ENCODE measurements at regions not wholly inside any gene's neighbourhood (a gene's known extent, or its start where the extent isn't known, plus 50 kb on each side); places are given as distances from the start of the nearest gene placed in this dataset.
"Not testable (repeated sequence)": the region's sequence is repeated elsewhere in the genome, so short reads cannot be mapped to it uniquely, and the experiment has no call there.

DNA sequence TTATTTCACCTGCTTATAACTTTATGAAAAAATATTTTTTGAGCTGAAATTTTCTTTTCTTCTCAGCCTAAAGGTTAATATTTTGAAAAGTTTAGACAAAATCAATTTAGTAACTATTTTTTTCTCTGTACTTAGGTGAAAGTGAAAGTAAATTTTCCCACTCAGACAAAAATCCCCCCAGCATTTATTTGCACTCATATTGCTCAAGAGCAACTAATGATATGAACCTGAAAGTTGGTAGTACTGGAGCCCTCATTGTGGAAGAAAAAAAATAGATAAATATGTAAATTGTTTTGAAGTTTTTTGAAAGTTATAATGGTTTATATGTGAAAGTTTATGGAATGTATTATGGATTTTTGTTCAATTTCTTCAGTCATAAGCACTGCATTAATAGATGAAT is 1005.9 kb upstream of the ATXN7L3B start:
- intact Hi-C loops (cut with DNase I): no loop called here
- H3K9me3 ChIP-seq: no peaks in the 10 kb centered on the region
- no peak overlapping the region for H3K4me3 ChIP-seq
- no peak for ATAC-seq
- H3K27me3 ChIP-seq: no peaks in the 10 kb centered on the region
- TF ChIP-seq, protein P1, sequence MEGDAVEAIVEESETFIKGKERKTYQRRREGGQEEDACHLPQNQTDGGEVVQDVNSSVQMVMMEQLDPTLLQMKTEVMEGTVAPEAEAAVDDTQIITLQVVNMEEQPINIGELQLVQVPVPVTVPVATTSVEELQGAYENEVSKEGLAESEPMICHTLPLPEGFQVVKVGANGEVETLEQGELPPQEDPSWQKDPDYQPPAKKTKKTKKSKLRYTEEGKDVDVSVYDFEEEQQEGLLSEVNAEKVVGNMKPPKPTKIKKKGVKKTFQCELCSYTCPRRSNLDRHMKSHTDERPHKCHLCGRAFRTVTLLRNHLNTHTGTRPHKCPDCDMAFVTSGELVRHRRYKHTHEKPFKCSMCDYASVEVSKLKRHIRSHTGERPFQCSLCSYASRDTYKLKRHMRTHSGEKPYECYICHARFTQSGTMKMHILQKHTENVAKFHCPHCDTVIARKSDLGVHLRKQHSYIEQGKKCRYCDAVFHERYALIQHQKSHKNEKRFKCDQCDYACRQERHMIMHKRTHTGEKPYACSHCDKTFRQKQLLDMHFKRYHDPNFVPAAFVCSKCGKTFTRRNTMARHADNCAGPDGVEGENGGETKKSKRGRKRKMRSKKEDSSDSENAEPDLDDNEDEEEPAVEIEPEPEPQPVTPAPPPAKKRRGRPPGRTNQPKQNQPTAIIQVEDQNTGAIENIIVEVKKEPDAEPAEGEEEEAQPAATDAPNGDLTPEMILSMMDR (IDR thresholded peaks at IDR 0.05): no peak
- H3K36me3 ChIP-seq: no peaks in the 10 kb centered on the region
- H3K4me1 ChIP-seq: no peaks in the 10 kb centered on the region
- H3K27ac ChIP-seq: no peak overlapping the region
- no peak for DNase-seq

DNA sequence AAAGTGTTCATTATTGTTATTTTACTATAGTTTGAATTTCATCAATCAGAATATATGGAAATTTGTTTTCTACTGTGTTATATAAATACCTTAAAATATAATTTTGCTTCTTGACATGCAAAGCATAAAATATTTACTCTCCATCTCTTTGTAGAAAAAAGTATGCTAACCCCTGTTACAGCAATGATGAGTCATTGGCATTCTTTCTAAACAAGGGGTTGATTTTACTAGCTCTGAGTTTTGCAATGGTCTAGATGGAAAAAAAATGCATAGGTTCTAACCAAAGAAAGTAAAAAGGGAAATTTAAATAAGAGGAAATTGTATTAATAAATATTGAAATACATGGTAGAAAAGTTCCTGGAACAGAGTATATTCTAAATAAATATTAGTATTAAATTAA is 990.2 kb upstream of the ATXN7L3B start:
- intact Hi-C loops (cut with DNase I): no loop called here
- Histone ChIP-seq H3K4me3 (no peak overlapping the region), H3K9me3 (no peaks in the 10 kb centered on the region), H3K36me3 (no peaks in the 10 kb centered on the region), H3K4me1 (no peaks in the 10 kb centered on the region), H3K27ac (no peak overlapping the region), H3K27me3 (no peaks in the 10 kb centered on the region)
- ATAC-seq (no peak), DNase-seq (no peak)
- TF ChIP-seq, protein P1 (IDR thresholded peaks at IDR 0.05): no peak

DNA sequence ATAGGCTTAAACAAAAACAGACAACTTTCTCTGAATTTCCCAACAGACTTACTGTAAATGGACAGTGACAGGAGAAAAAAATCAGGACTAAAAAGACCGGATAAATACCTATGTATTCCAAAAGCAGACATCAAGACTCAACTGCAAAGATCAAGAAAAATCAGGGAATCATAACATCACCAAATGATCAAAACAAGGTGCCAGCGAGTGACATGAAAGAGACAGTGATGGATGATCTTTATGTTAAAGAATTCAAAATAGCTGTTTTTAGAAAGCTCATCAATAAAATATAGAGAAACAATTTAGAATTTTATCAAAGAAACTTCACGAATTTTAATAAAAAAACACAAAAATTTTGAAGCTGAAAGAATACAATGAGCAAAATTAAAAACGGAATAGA is 952.5 kb upstream of the ATXN7L3B start:
- intact Hi-C loops (cut with DNase I): no loop called here
- Histone ChIP-seq H3K4me3 (no peak overlapping the region), H3K4me1 (no peaks in the 10 kb centered on the region), H3K9me3 (no peaks in the 10 kb centered on the region), H3K27me3 (no peaks in the 10 kb centered on the region), H3K36me3 (no peaks in the 10 kb centered on the region), H3K27ac (no peak overlapping the region)
- ATAC-seq (no peak), DNase-seq (no peak)
- TF ChIP-seq, protein P1 (IDR thresholded peaks at IDR 0.05): no peak

DNA sequence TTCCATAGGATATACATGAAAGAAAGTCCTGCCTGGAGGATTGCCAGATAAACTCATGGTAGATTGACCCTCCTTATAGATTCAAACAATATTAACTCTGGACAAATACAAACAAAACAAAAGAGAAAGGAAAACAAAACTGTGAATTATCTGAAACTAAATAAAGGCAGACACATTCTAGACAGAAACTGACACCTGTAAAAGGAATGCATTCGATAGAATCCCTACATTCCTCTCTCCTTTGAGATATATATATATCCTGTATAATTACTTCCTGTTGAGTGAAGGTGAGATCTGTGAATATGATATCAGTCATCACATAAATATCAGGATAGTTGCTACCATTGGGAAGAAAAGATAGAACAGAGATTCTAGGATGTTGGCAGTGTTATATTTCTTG is 948.4 kb upstream of the ATXN7L3B start:
- no peak for DNase-seq
- no peak for ATAC-seq
- Histone ChIP-seq H3K36me3 (no peaks in the 10 kb centered on the region), H3K4me3 (no peak overlapping the region), H3K27me3 (no peaks in the 10 kb centered on the region), H3K27ac (no peak overlapping the region), H3K9me3 (no peaks in the 10 kb centered on the region), H3K4me1 (no peaks in the 10 kb centered on the region)
- TF ChIP-seq, protein P1 (IDR thresholded peaks at IDR 0.05): no peak
- intact Hi-C loops (cut with DNase I): no loop called here

DNA sequence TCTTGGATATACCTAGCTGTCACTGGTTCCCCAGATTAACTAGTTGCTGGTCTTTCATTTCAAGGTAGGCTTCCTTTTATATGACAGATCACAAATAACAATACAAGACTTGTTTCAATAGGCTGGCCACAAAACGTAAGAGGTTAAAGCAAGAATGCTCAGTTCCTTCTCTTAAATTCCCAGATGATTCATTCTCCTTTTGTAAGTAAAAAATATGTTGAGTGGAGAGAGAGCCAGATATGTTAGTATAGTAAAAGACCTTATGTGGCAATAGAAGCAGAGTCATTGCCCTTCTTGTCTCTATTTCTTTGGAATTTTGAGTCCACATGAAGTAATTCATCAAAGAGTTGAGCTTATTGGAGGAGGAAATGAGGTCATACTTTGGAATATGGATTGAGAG is 939.0 kb upstream of the ATXN7L3B start:
- DNase-seq (no peak), ATAC-seq (no peak)
- no peaks in the 10 kb centered on the region for H3K9me3 ChIP-seq
- no peaks in the 10 kb centered on the region for H3K4me1 ChIP-seq
- H3K27ac ChIP-seq: no peak overlapping the region
- TF ChIP-seq, protein P1 (IDR thresholded peaks at IDR 0.05): no peak
- intact Hi-C loops (cut with DNase I): no loop called here
- no peaks in the 10 kb centered on the region for H3K27me3 ChIP-seq
- H3K4me3 ChIP-seq: no peak overlapping the region
- no peaks in the 10 kb centered on the region for H3K36me3 ChIP-seq

DNA sequence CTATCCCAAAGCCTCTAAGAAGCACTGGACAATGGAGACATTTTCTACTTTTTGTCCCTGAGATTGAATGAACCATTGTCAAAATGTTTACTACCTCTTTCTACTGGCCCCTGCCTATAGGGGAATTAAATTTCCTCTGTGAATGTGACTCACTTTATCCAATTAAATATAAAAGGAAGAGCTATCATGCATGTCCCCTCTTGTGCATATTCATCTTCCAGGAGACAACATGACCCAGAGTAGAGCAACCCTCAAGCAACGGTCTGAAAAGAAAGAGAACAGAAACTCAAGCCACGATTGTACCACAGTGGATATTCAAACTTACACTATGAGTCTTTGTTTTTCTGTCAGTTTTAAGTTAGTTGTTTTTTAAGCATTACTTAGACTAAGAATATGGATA is 938.4 kb upstream of the ATXN7L3B start:
- H3K36me3 ChIP-seq: no peaks in the 10 kb centered on the region
- TF ChIP-seq, protein P1 (IDR thresholded peaks at IDR 0.05): no peak
- no peaks in the 10 kb centered on the region for H3K9me3 ChIP-seq
- H3K27me3 ChIP-seq: no peaks in the 10 kb centered on the region
- no peak overlapping the region for H3K4me3 ChIP-seq
- ATAC-seq: no peak
- intact Hi-C loops (cut with DNase I): no loop called here
- no peak overlapping the region for H3K27ac ChIP-seq
- DNase-seq: no peak
- H3K4me1 ChIP-seq: no peaks in the 10 kb centered on the region

DNA sequence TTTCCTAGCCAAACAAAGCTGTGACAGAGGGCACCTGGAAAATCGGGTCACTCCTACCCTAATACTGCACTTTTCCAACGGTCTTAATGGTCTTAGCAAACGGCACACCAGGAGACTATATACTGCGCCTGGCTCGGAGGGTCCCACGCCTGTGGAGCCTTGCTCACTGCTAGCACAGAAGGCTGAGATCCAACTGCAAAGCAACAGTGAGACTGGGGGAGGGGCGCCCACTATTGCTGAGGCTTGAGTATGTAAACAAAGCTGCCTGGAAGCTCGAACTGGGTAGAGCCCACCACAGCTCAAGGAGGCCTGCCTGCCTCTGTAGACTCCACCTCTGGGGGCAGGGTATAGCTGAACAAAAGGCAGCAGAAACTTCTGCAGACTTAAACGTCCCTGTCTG is 931.7 kb upstream of the ATXN7L3B start:
- intact Hi-C loops (cut with DNase I); H3K27ac ChIP-seq; H3K9me3 ChIP-seq; H3K4me3 ChIP-seq; H3K4me1 ChIP-seq; ATAC-seq; DNase-seq; H3K36me3 ChIP-seq; H3K27me3 ChIP-seq: not testable (repeated sequence)
